Panc1 (cell line): ENCODE measurements at regions not wholly inside any gene's neighbourhood (a gene's known extent, or its start where the extent isn't known, plus 50 kb on each side); places are given as distances from the start of the nearest gene placed in this dataset.

Experiments
- ATAC-seq: fragments of 200-7000 bp; cut with Tn5 transposase; 2 replicates; pipeline ENCODE4 v1.9.1; 2020; ENCODE audit warnings: mild to moderate bottlenecking, moderate library complexity
- BruUV-seq: library from RNA; stranded (reverse); fragments of 400-500 nt; replicated peaks from 2 replicates; lab custom pipeline; 2021; lab: Mats Ljungman, UMichigan
- CTCF ChIA-PET: fragments of 300-600 bp; sonication (Branson Sonifier 250); formaldehyde crosslinking; loops from one replicate; lab custom pipeline; 2022; ENCODE audit warnings: antibody characterized with exemption; lab: Charles Lee
- POLR2A ChIA-PET: fragments of 300-600 bp; sonication (Branson Sonifier 250); formaldehyde crosslinking; loops from one replicate; lab custom pipeline; 2022; ENCODE audit warnings: antibody characterized with exemption; lab: Charles Lee
- DNase-seq: peaks from one replicate; pipeline ENCODE4 v3.0.0-alpha.2; 2010; ENCODE audit warnings: low read depth, low spot score
- H3K27ac ChIP-seq: 2 replicates; pipeline ENCODE4 v1.5.1; 2011; ENCODE audit warnings: mild to moderate bottlenecking, low read length, inconsistent platforms
- H3K27me3 ChIP-seq: fragments of 200-500 bp; sonication (Bioruptor generic); 2 replicates; pipeline ENCODE4 v1.6.0; 2014; ENCODE audit warnings: low read length, inconsistent platforms; ENCODE audit not compliant: control insufficient read depth, insufficient read depth
- H3K36me3 ChIP-seq: fragments of 200-500 bp; sonication (Bioruptor generic); 2 replicates; pipeline ENCODE4 v1.5.1; 2014; ENCODE audit warnings: inconsistent platforms, mild to moderate bottlenecking, low read length, moderate library complexity; ENCODE audit not compliant: control insufficient read depth, insufficient read depth
- H3K4me1 ChIP-seq: 2 replicates; pipeline ENCODE4 v1.5.1; 2011; ENCODE audit warnings: inconsistent platforms, mild to moderate bottlenecking, low read length, moderate library complexity; ENCODE audit not compliant: control insufficient read depth, insufficient read depth
- H3K4me3 ChIP-seq, 2 experiments: 2 replicates each; pipeline ENCODE4 v1.5.1; 2011 to 2012; ENCODE audit warnings: low read depth in 2 of 2, low read length in 2 of 2, mild to moderate bottlenecking in 2 of 2, inconsistent platforms in 1 of 2, moderate library complexity in 1 of 2
- H3K9me3 ChIP-seq: fragments of 200-500 bp; sonication (Bioruptor generic); 2 replicates; pipeline ENCODE4 v1.5.1; 2014; ENCODE audit warnings: low read depth, mild to moderate bottlenecking, inconsistent platforms, low read length, moderate library complexity; ENCODE audit not compliant: control insufficient read depth, insufficient read depth
- POLR2AphosphoS5 ChIP-seq: IDR thresholded peaks from 2 replicates; pipeline ENCODE4 v1.6.1; 2012; ENCODE audit warnings: mild to moderate bottlenecking, low read depth, low read length, moderate library complexity
- SIN3A ChIP-seq: IDR thresholded peaks from 2 replicates; pipeline ENCODE4 v1.6.1; 2012; ENCODE audit warnings: low read depth, mild to moderate bottlenecking, low read length, moderate library complexity, borderline replicate concordance; ENCODE audit not compliant: insufficient read depth
- TCF7L2 ChIP-seq: IDR thresholded peaks from 2 replicates; pipeline ENCODE4 v1.6.1; 2011; ENCODE audit warnings: mild to moderate bottlenecking, low read depth, low read length, inconsistent platforms
- in situ Hi-C: cut with HindIII; loops from 2 replicates; pipeline ENCODE4 v1.10.0; 2016; ENCODE audit warnings: low sequenced_read_pairs, low pct_unique_long_range_greater_than_20kb
- intact Hi-C: fragments of 100-400 bp; cut with micrococcal nuclease; formaldehyde crosslinking; loops from one replicate; pipeline ENCODE4 v1.10.0; 2022; ENCODE audit not compliant: unreplicated experiment
- TF ChIP-seq, protein P1 (sequence below), 2 experiments: IDR thresholded peaks; 2 replicates each; pipeline ENCODE4 v1.6.1; 2011 to 2012; ENCODE audit warnings: low read depth in 2 of 2, control low read depth in 1 of 2, low read length in 1 of 2, mild to moderate bottlenecking in 1 of 2, moderate library complexity in 1 of 2; ENCODE audit not compliant: insufficient read depth in 1 of 2
- TF ChIP-seq, protein P2 (sequence below): fragments of 450-650 bp; IDR thresholded peaks from 2 replicates; pipeline ENCODE4 v1.5.1; 2017; ENCODE audit warnings: mild to moderate bottlenecking

DNA sequence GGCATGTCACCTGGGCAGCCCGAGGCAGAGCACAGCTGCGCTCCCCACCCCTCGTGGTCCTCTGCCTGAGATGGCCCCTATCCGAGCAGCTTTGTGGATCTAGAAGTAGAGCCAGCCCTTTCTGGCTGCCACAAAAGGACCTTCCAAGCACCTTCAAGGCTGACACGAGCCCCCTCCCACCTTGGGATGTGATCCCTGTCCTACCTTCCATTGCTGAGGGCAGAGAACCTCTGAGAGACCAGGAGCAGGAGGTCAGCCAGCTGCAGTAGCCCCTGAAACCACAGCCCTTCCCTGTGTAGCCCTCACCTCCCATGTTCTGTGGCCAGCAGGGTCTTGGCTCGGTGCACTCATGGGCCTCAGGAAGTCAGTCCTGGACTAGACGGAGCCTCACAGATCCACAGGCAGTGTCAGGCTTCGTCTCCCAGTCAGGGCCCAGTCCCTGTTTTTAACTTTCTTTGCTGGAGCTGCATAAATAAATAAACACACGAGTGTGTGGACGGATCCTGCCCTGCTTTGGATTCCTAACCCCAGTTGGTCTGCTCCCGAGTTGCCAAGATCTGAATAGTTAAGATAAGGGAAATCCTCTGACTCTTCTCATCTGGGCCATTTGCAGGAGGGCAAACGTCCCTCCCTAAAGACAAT lies 507.7 kb downstream of the PREX1 start:
- CTCF ChIA-PET = no interaction called here
- no TSS peak for BruUV-seq
- ATAC-seq (no peak), DNase-seq (no peak)
- Histone ChIP-seq H3K9me3 (no peaks in the 10 kb centered on the region), H3K4me3 (no peak overlapping the region), H3K27ac (no peak overlapping the region), H3K27me3 (peaks cover 19% of the 10 kb centered on the region), H3K4me1 (no peaks in the 10 kb centered on the region), H3K36me3 (no peaks in the 10 kb centered on the region)
- intact Hi-C loops = no loop called here
- TF ChIP-seq, protein P1, sequence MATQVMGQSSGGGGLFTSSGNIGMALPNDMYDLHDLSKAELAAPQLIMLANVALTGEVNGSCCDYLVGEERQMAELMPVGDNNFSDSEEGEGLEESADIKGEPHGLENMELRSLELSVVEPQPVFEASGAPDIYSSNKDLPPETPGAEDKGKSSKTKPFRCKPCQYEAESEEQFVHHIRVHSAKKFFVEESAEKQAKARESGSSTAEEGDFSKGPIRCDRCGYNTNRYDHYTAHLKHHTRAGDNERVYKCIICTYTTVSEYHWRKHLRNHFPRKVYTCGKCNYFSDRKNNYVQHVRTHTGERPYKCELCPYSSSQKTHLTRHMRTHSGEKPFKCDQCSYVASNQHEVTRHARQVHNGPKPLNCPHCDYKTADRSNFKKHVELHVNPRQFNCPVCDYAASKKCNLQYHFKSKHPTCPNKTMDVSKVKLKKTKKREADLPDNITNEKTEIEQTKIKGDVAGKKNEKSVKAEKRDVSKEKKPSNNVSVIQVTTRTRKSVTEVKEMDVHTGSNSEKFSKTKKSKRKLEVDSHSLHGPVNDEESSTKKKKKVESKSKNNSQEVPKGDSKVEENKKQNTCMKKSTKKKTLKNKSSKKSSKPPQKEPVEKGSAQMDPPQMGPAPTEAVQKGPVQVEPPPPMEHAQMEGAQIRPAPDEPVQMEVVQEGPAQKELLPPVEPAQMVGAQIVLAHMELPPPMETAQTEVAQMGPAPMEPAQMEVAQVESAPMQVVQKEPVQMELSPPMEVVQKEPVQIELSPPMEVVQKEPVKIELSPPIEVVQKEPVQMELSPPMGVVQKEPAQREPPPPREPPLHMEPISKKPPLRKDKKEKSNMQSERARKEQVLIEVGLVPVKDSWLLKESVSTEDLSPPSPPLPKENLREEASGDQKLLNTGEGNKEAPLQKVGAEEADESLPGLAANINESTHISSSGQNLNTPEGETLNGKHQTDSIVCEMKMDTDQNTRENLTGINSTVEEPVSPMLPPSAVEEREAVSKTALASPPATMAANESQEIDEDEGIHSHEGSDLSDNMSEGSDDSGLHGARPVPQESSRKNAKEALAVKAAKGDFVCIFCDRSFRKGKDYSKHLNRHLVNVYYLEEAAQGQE (IDR thresholded peaks at IDR 0.05; ENCODE audit: insufficient read depth in 1 of 2, low read depth in 2 of 2, low read length in 1 of 2) = no peak
- TF ChIP-seq SIN3A (no peak), POLR2AphosphoS5 (no peak), TCF7L2 (no peak)
- in situ Hi-C loops = no loop called here
- POLR2A ChIA-PET = no interaction called here

DNA sequence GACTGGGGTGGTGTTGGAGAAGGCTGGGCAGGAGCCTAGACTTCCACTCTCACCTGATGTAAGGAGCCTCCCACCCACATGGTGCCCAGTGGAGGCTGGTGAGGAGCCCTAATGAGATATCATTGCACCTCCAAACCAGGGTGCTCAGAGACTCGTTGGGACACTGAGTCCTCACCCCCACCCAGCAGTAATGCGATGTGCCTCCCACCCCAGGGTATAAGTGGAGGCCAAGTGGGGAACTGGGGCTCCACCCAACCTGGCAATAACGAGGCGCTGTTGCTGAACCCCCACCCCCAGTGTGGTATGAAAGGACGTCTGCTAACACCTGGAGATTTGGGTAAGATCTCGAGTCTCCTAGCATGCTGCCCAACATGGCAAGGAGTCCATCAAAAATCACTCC lies 510.2 kb downstream of the PREX1 start:
- ChIA-PET CTCF (no interaction called here), POLR2A (no interaction called here)
- Histone ChIP-seq H3K27me3 (peaks cover 19% of the 10 kb centered on the region), H3K4me1 (no peaks in the 10 kb centered on the region), H3K4me3 (no peak overlapping the region), H3K27ac (no peak overlapping the region), H3K9me3 (no peaks in the 10 kb centered on the region), H3K36me3 (no peaks in the 10 kb centered on the region)
- in situ Hi-C loops (no loop called here), intact Hi-C loops (no loop called here)
- BruUV-seq = no TSS peak
- no peak for TF ChIP-seq POLR2AphosphoS5
- TF ChIP-seq SIN3A = no peak
- no peak for TF ChIP-seq TCF7L2
- TF ChIP-seq, protein P1 (IDR thresholded peaks at IDR 0.05; ENCODE audit: insufficient read depth in 1 of 2, low read depth in 2 of 2, low read length in 1 of 2) = no peak
- TF ChIP-seq, protein P2, sequence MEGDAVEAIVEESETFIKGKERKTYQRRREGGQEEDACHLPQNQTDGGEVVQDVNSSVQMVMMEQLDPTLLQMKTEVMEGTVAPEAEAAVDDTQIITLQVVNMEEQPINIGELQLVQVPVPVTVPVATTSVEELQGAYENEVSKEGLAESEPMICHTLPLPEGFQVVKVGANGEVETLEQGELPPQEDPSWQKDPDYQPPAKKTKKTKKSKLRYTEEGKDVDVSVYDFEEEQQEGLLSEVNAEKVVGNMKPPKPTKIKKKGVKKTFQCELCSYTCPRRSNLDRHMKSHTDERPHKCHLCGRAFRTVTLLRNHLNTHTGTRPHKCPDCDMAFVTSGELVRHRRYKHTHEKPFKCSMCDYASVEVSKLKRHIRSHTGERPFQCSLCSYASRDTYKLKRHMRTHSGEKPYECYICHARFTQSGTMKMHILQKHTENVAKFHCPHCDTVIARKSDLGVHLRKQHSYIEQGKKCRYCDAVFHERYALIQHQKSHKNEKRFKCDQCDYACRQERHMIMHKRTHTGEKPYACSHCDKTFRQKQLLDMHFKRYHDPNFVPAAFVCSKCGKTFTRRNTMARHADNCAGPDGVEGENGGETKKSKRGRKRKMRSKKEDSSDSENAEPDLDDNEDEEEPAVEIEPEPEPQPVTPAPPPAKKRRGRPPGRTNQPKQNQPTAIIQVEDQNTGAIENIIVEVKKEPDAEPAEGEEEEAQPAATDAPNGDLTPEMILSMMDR = no peak
- ATAC-seq (no peak), DNase-seq (no peak)
